Stimulated activated CD4-positive, alpha-beta T cell treated with anti-CD3 and anti-CD28 coated beads, TNF-alpha, amount 100 ng/mL, for 24 hours (primary cell): ENCODE measurements at regions not wholly inside any gene's neighbourhood (a gene's known extent, or its start where the extent isn't known, plus 50 kb on each side); places are given as distances from the start of the nearest gene placed in this dataset.

Source experiments
- DNase-seq, 3 experiments: peaks; one replicate each; pipeline ENCODE4 v3.0.0-alpha.2; 2020; ENCODE audit warnings: low read depth in 3 of 3

DNA sequence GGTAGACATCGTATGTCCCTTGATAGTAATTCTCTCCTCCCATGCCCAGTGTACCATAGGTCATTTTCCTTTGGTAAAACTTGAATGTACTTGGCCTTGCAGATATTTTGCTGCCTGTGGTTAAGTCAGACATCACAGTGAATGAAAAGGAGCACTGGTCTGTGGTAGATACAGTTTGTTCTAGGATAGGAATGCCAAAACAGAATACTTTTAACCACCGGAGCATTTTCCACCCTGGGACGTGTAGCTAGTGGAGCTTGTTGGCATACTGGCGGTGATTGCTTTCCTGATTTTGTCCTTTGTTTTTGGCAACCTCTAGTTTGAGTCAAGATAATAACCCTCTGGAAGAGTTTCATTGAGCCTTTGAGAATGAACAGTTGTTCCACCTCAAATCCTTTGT, 92.0 kb upstream of the BMPER start:
- DNase-seq, result no peak

DNA sequence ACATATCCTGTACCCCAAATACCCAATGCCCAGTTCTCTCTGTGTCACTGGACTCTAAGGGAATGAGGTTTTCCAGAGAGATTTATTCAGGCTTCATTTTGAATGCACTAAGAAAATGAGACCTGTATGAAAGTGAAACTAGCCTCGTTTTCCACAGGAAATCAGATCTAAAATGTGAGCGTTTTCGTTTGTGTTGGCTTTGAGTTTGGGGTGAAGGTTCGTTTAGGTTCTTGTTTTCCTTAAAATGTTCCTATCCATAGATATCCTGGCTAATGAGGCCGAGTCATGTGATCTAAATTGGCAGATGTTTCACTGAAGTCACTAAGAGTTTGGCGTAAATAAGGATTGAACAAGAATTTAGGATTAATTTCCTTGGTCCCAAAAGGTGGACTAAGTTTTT, 90.9 kb upstream of the BMPER start:
- no peak for DNase-seq

DNA sequence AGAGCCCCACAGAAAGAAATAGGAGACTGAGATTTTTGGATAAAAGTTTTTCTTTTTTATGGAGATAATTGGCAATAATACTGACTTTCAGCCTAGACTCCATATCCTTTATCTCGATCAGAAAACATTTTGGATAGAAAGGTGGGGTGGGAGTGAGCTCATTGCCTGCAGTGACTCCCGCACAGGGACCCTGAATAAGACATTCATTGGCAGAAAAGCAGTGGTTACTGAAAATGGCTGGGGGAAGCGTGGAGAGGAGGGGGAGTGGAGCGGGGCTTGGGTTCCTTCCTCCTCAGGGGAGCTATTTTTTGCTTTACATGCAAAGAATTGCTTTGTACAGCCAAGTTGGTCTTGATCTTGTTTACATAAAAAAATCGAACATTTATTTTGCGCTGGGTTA, 90.4 kb upstream of the BMPER start:
- DNase-seq, result no peak

DNA sequence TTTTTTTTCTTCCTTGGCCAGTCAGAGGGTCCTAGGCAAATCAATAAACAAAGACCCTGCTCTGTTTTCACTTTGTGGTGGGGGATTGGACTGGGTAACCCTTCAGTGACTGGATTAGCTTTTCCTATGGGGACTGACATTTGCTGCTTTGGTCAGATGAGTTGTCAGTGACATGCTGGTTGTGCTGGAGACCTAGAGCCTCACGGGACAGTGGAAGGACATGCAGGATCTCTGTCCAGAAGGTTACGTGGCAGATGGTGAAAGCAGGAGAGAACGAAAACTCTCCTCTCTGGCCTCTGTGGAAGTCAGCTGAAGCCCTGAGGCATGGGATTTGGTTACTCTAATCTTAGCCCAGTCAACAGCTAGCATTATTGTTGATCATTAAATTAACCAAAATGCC, 90.0 kb upstream of the BMPER start:
- DNase-seq, result no peak

DNA sequence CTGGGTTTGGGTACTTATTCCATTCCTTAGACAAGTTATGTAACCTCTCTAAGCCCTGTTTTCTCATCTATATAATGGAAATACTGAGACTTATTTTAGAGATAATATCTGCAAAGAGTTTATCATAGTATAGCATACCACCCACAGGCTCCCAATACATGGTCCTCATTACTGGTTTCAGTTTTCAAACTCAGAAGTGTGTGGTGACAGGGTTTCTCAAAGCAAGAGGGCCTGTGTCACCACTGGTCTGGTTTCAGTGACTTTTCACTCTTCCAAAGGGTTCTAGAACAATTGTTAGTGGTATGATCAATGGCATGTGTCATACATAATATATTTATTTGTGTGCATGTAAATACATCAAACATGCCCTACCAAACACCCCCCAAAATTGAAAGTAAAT, 89.2 kb upstream of the BMPER start:
- no peak for DNase-seq

DNA sequence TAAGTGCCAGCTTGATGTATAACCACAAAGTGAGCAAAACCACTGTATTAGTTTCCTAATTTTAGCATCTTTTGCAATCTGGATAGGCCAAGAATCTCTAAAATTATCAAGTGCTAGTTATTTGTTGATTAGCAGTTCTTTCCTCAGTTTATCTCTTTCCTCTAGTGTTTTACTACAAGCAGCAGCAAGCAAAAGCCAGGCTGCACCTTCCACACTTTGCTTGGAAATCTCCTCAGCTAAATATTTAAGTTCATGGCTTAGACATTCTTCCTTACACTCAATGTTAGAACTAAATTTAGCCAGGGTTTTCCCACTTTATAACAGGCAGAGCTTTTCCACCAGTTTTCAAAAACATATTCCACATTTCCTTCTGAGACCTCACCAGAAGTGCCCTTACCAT, 85.7 kb upstream of the BMPER start:
- no peak for DNase-seq

DNA sequence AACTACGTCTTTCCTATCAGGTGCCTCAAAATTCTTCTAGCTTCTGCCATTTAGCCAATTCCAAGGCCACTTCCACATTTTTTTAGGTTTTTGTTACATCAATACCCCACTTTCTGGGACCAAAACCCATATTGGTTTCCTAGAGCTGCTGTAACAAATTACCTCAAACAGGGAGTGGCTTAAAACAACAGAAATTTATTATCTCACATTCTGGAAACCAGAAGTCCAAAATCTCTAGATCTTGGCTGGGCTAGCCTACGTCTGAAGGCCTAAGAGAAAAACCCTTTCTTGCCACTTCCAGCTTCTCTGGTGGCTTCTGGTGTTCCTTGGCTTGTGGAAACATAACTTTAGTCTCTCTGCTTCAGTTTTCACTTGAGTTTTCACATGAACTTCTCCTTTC, 85.1 kb upstream of the BMPER start:
- DNase-seq, result no peak

DNA sequence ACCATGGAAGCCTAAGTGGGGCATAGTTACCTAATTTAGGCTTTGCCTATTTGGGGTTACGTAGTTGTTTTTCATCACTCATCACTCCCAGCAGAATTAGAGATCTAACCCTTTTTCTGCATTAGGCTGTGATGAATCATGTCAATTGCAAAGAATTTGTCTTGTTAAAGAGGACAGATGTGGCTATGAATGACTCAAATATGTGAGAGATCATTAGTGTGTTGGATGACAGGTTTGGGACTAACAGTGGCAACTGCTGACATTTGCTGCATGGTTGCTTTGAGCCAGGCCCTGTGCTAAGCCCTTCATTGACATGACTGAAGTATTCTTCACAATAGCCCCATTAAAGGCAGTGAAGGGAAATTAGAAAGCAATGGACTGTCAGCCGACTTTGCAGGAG, 83.4 kb upstream of the BMPER start:
- no peak for DNase-seq

DNA sequence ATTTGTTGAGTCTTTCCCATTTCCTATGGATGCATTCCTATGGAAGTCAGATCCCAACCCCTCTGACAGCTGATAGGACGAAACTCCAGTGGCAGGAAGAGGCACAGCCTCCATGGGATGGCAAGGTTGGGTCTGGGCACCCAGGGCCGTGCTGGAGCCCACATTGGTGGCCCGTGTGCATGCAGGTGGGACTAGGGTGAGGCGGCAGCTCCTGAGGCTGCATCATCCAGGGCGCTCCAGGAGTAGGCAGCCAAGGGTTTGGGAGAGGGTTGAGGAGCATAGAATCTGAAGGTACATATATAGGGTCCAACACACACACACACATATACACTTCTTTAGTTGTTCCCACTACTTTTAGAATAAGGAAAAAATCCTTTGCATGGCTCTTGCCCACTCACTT, 81.4 kb upstream of the BMPER start:
- DNase-seq, result no peak

DNA sequence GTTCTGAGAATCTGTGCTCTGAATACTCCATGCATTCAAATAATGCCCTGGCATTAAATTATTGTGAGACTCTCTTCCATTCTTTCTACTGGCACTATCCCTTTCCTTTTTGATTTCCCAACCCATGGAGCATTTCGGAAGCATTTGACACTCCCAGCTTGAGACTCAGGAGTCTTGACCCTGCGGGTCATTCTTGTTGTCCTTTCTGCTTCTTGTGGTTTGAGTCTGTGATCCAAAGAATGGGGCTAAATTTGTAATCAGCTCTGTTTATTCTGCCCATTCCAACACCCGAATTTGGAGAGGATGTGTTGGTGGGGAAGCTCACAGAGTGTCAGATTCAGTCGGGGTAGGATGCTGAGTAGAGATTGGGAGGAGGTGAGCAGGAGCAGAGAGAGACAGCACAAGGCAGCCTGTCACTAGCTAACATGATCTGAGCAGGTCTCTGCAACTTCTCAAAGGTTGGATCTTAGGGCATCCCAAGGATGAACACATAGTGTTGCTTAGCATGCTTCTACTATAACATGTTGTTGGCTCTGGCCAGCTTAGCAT, 80.4 kb upstream of the BMPER start:
- no peak for DNase-seq

DNA sequence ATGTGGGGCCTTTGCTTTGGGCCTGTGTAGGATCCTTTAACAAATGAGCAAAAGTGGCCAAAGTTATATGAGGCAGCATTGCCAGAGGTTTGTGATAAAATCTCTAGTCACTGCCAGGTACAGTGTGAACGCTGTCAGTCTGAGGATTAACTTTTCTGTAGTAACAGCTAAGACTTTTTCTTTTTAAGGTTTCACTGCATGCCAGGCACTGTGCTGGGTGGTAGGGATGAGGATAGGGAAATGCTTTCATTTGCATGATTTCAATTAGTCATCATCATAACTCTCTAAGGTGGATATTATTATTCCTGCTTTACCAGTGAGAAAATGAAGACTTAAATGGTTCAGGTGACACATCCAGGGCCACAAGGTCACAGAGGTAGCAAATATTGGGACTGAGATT, 79.7 kb upstream of the BMPER start:
- DNase-seq, result no peak

DNA sequence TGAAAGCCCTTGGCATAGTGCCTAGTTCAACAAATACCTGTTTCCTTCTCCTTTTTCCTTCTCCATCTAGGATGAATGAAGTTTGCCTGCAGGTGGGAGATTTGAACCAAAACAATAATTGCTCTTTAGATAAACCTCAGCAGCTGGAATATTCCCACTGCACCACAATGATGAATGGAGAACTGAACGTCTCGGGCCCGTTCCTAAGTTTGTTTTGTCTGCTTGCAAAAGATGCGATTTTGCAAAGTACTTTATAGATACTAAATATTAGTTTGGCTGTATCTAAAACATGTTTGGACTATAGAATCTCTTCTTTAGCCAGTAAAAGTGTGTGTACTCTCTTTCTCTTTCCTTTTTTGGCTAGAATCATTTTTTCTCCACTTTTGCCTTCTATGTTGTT, 75.8 kb upstream of the BMPER start:
- no peak for DNase-seq

DNA sequence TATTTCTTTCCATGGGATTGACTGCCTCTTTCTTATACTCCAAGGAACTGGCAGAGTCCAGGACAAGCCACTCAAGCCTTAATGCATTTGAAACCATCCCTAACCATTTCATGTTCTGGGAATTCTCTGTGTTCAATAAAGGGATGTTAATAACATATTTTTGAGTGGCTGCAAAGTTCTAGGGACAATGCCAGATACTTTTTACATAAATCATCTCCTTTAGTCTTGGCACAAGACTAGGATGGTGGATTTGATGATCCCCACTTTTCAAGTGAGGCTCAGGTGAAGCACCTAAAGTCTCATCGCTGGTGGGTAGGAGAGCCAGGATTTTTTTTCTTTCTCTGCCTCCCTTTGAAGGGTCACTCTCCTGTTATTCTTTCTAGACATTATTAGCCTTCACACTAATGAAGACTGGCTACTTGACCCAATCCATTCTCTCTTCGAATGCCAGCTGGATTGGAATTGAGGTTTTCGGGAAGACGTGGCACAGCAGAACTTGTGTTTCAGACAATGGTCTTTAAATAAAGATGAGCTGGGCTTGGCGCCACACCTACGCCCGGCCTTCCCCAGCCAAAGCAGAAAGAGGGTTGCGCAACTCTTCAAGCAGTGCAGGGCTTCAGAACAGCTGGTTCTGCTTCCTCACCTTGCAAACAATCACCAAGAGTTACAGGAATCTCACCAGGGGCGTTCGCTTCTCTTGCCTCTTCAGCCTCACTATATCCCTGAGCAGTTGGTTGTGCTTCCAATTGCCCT, 73.8 kb upstream of the BMPER start:
- no peak for DNase-seq

DNA sequence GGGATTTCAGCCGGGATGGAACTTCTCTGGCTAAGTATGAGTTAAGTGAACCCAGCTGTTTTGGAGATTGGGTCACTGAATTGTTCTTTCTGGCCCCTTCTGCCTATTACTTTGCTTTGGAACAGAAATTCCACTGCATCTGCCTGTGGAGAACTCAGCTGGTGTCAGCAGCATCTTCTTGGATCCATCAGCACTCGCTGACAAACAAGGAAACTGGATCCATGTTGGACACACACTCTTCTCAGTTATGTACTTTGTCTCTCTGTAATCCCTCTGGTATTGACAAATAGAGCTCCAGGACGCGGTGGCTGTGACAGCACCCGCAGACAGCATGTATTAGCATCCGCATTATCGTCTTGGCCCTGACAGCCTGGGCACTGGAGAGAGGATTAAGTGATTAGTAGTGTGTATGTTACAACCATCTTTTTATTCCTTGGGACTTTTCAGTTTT, 73.0 kb upstream of the BMPER start:
- DNase-seq, result no peak

DNA sequence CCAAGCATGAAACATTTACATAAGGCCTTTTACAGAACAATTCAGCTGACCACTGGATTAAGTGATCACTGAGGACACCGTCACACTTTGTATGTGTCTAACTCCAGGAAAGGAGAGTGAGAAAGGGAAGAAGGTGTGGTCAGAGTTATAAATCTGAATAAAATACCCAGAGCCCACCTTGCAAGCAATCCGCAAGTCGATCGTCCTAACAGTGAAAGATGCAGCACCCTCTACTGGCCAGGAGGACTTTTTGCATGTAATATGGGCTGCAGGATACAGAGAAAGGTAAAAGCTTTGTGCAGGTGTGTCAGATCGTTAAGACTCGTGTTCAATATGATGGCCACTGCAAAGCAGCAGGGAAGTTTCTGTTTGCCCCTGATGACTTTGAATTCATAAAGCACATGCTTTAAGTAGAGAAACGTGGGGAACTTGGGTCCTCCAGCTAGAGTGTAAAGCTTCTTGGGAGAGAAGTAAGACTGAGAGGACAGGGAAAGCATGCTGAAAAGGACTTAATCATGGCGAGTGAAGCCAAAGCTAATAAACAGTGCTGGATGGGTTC, 68.5 kb upstream of the BMPER start:
- DNase-seq, result no peak

DNA sequence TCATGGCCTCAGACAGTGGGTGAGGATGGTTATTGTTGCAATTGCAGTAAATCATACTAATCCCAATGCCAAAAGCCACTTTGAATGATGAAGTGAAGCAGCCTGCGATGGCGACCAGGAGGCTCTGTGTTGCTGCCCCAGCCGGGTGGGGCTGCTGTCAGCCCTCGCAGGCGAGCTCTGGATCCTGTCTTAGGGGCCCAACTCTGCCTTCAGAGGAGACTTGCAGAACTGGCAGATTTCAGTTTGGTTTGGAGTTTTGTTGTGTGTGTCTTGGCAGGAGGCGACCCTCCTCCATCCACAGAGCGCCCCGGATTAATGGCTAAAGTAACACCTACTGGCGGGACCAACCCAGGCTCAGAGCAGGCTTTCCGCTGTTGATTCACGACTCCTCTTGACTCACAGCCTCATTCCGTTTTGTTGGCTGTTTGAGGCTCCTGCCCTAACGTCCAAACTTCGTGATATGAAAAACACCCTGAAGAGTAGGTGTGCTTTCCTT, 67.9 kb upstream of the BMPER start:
- no peak for DNase-seq

DNA sequence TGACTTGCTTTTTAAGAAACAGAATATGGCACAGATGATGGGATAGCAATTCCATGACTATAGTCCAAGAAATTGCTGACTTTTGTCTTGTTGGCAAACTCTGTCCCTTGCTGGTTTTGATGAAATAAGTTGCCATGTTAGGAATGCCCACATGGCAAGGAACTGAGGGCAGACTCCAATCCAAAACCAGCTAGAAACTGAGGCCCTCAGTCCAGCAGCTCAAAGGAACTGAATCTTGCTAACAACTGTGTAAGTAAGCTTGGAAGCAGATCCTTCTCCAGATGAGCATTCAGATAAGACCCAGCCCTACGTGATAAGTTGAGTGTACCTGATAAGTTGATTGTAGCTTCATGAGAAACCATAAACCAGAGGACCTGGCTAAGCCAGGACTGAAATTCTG, 64.3 kb upstream of the BMPER start:
- DNase-seq, result no peak

DNA sequence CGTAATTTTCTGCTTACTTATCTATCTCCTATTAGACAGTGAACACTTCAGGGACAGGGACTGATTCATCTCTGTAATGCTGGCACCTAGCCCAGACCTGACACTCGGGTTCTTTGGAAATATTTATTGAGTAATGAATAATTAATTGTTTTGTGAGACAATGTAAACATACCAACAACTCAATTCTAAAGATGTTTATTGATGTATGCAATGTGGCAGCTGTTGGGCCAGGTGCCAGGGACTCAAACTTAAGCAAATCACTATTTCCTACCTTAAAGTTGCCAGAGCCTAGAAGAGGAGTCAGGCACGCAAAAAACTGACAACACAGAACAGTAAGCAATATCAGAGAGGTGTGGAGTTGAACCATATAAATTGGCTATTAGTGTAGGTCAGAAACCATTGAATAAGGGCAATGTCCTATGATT, 63.6 kb upstream of the BMPER start:
- no peak for DNase-seq

DNA sequence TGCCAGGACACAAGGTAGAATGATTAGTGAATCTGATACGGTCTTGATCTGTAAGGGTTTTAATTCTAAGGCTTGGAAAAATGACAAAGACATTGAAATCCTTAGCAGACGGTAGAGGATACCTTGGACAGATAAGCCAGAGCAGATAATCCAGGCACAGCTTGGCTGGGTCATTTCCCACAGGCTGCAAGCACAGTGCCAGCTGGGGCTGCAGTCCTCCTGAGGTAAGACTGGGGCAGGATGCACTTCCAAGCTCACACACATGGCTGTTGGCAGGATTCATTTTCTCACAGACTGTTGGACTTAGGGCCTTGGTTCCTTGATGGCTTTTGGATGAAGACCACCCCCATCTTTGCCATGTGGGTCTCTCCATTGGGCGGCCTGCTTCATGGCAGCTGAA, 63.2 kb upstream of the BMPER start:
- no peak for DNase-seq

DNA sequence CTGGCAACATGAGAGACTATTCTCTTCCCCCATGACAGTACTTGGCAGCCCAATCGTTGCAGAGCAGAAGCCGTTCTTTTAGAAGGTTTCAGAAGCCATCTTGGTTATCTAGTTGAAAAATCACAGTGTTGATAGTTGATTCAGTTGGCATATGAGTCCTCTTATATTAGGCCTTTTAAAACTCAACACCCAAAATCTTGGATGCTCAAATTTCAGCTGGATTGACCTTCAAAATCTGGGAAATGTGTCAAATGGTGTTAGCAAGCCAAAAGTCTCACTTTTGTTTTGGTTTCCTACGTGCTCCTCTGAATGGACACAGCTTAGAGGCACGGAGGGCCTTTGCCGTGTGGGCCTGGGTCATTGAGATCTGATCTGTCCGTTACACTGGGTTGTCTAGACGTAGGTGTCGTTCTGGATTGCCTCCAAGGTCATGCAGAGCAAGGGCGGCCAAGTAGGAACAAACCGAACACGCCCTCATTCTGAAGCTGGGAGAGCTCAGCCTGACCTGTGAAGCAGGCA, 59.3 kb upstream of the BMPER start:
- DNase-seq, result no peak

DNA sequence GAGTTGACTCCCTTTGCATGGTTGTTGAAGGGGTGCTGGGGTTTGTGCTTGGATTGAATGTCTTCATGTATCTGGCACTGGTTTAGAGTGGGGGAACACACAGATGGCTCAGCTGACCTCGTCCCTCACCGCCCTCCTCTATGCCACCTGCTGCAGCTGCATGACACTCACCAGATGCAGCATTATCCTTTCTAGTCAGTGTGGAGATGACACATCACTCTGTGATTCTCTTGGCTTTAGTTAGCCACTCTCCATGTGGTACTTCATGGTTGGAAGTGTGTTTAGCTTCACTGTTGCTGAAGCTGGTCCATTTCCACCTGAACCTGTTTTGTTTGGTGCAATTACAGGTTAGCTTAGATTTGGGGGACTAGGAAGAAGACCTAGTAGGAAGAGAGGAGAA, 56.3 kb upstream of the BMPER start:
- no peak for DNase-seq

DNA sequence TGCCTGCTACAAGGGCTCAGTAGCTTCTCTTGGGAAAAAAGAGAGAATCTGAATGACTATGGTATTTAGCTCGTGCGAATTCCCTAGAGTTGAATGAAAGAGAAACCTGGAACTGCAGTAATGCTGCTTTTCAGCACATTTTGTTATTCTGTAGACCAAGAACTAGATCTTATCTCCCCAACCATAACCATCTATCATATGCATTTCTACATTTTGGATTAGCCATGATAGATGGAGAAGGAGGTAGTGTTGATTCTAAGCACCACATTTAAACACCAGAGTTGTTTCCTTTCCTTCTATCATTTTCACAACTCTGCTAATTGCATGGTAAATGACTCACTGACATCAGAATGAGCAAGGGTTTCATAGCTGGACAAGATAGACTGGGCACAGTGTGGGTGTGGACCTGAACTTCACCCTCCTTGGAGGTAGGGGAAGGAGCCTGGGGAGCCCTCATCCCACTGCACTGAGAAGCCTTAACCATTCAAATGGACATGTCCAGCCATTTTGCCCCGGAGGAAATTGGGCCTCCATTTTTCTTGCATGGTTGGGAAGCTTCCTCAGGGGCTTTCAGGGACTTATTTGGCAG, 55.3 kb upstream of the BMPER start:
- no peak for DNase-seq

DNA sequence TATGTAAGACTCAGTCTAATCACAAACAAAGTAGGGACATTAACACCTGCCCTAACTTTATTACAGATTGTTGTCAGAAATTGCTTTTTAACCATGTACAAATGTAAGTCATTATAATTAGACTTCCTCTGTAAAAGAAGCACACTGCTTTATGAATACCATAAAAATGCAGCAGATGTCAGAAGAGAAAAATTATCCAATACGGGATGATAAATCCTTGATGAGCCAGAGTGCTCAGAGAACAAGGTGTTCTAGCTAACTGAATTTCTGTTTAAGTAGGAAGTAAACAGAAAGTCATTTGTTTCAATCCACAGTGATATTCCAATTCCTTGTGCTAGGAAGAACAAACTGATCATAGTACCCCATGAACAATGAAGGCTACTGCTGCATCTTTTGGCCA, 54.6 kb upstream of the BMPER start:
- no peak for DNase-seq
